SK-N-SH (cell line): ENCODE measurements at regions not wholly inside any gene's neighbourhood (a gene's known extent, or its start where the extent isn't known, plus 50 kb on each side); places are given as distances from the start of the nearest gene placed in this dataset.

ENCODE experiments used
- CHD2 ChIP-seq: fragments of 150-350 bp; IDR thresholded peaks from 2 replicates; pipeline ENCODE4 v1.6.1; 2018; ENCODE audit warnings: low read length; ENCODE audit not compliant: partially characterized antibody
- CTCF ChIP-seq: fragments of 200-600 bp; sonication (generic); IDR thresholded peaks from 2 replicates; pipeline ENCODE4 v1.6.1; 2017; ENCODE audit warnings: antibody characterized with exemption, mild to moderate bottlenecking, moderate library complexity
- EP300 ChIP-seq, 2 experiments: IDR thresholded peaks; 2 replicates each; pipeline versions ENCODE4 v1.4.0 to v1.6.1; 2012; ENCODE audit warnings: borderline replicate concordance in 1 of 2, low read depth in 1 of 2, low read length in 1 of 2
- EZH2phosphoT487 ChIP-seq: fragments of 200-600 bp; sonication (generic); IDR thresholded peaks from 2 replicates; pipeline ENCODE4 v1.6.1; 2017; ENCODE audit warnings: low read depth, mixed run types, mild to moderate bottlenecking, antibody characterized with exemption, moderate library complexity, borderline replicate concordance
- MAX ChIP-seq: IDR thresholded peaks from 2 replicates; pipeline ENCODE4 v1.4.0; 2012; ENCODE audit warnings: low read depth
- NFIC ChIP-seq: IDR thresholded peaks from 2 replicates; pipeline ENCODE4 v1.4.0; 2012; ENCODE audit warnings: borderline replicate concordance
- RCOR1 ChIP-seq: fragments of 150-350 bp; IDR thresholded peaks from 2 replicates; pipeline ENCODE4 v1.6.1; 2017; ENCODE audit warnings: antibody characterized with exemption, low read length
- RFX5 ChIP-seq: IDR thresholded peaks from 2 replicates; pipeline ENCODE4 v1.6.1; 2012; ENCODE audit warnings: mild to moderate bottlenecking, improper control_type of control experiment, low read length
- TAF1 ChIP-seq: IDR thresholded peaks from 2 replicates; pipeline ENCODE4 v1.6.1; 2012; ENCODE audit warnings: low read depth, mild to moderate bottlenecking, low read length, moderate library complexity, borderline replicate concordance

DNA sequence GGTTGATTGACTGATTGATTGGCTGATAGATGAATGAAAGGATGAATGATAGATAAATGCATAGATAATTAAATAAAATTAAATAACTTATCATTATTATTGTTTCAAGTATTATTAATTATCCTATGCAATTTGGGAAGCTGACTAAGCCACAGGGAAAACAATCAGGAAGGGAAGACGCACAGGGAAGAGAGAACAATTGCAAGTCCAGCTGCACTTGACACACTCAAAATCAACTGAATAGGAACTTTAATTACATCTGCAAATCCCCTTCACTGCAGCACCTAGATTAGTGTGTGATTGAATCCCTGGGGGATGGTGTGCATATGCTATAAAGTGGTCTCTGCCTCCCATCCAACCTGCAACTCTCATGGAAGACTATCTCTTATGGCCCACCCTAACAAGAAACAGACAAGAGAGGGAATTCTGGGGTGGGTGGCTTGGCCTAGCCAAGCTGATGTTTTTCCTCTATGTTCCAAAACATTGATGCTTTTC, 161.1 kb upstream of the FGGY start:
- no peak for TF ChIP-seq CTCF
- TF ChIP-seq NFIC: no peak
- no peak for TF ChIP-seq EP300 (IDR thresholded peaks at IDR 0.05; ENCODE audit: borderline replicate concordance in 1 of 2, low read depth in 1 of 2, low read length in 1 of 2)
- TF ChIP-seq CHD2: no peak
- no peak for TF ChIP-seq RFX5
- no peak for TF ChIP-seq EZH2phosphoT487
- TF ChIP-seq TAF1: no peak
- no peak for TF ChIP-seq RCOR1
- TF ChIP-seq MAX: no peak
